Nucleus accumbens (tissue), 56 donors: ENCODE measurements at regions not wholly inside any gene's neighbourhood (a gene's known extent, or its start where the extent isn't known, plus 50 kb on each side); places are given as distances from the start of the nearest gene placed in this dataset.
A peak's percentile ranks its signal among the peaks of the same experiment; 100 is the strongest.
"Not testable (repeated sequence)": the region's sequence is repeated elsewhere in the genome, so short reads cannot be mapped to it uniquely, and the experiment has no call there.

Source experiments
- DNase-seq, 56 donors: peaks; one replicate each; lab custom pipeline; 2025; lab: John Stamatoyannopoulos, UW

DNA sequence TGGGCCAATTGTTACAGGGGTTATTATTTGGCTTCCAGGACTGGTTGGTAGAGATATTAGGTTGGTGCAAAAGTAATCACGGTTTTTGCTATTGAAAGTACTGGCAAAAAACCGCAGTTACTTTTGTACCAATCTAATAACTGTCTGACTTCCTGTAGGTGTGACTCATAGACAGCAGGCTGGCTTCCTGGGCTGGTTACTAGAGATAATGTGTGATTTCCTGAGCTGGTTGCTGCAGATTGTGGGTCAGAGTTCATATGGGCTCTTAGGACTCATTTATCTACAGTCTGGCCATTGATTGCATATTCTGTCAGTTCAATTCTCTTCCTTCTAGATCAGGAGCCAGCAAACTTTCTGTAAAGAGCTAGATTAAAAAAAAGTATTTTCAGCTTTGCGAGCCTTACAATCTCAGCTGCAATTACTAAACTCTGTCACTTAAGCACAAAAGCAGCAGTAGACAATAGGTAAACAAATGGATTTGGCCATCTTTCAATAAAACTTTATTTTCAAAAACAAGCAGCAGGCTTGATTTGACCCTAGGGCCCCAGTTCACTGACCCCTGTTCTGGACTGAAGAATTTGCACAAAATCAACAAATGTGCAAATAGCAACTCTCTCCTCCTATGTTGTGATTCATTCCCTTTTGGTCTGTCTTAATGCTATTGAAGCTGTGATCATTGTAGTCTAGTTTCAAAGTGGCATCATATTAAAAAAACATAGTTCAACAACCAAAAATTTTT, 50.8 kb upstream of the BOD1L1 start:
- DNase-seq = no peak

DNA sequence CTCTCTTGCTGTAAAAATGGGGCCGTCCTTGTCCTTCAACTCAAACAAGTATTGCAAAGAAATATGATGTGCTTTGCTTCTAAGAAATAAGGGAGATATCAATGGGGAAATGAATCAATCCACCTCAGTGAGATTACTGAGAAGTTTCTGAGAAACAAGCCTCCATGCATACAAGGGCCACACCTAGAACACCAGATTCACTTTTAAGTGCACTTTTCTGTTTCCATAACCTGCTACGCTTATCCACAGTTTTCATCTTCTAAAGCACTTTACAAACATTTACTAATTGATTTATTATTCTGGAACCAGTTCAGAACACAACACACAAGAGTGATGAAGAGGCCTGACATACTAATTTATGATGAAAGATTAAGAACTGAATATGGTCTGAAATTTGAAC, 54.0 kb upstream of the BOD1L1 start:
- no peak for DNase-seq

DNA sequence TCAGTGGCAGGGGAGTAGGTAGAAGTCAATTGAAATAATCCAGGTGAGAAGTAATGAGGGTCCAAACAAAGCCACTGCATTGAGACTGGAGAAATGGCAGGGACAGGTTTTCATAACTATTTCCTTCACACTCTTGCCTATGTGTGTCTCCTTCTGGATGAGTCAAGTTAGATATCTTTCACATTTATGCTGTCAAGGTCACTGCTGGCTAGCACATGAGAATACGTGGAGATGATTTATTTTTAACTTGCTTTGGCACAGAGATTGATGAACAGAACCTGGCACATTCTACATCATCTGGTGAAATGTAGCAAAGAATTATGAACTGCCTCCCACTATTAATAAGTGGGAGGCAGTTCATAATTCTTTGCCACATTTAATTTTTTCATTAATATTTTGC, 66.7 kb upstream of the BOD1L1 start:
- peak in 1 of 56 donors; percentile 2 for DNase-seq

DNA sequence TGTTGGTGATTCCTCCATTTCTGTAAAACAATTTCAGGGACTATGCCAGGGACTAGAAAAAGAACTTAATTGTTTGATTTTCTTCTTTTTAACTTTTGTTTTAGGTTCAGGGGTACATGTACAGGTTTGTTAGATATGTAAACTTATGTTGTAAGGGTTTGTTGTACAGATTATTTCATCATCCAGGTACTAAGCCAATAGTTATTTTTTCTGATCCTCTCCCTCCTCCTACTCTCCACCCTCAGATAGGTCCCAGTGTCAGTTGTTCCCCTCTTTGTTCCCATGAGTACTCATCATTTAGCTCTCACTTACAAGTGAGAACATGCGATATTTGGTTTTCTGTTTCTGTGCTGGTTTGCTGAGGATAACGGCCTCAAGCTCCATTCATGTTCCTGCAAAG, 70.8 kb upstream of the BOD1L1 start:
- no peak for DNase-seq

DNA sequence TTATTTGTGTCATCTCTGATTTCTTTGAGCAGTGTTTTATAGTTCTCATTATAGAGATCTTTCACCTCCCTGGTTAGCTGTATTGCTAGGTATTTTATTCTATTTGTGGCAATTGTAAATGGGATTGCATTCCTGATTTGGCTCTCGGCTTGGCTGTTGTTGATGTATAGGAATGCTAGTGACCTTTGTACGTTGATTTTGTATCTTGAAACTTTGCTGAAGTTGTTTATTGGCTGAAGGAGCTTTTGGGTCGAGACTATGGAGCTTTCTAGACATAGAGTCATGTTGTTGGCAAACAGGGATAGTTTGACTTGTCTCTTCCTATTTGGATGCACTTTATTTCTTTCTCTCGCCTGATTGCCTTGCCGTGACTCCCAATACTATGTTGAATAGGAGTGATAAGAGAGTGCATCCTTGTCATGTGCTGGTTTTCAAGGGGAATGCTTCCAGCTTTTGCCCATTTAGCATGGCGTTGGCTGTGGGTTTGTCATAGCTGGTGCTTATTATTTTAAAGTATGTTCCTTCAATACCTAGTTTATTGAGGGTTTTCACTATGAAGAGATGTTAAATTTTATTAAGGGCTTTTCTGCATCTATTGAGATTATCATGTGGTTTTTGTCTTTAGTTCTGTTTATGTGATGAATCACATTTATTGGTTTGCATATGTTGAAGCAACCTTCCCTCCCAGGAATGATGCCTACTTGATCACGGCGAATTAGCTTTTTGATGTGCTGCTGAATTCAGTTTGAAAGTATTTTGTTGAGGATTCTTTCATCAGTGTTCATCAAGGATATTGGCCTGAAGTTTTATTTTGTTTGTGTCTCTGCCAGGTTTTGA, 72.7 kb upstream of the BOD1L1 start:
- no peak for DNase-seq

DNA sequence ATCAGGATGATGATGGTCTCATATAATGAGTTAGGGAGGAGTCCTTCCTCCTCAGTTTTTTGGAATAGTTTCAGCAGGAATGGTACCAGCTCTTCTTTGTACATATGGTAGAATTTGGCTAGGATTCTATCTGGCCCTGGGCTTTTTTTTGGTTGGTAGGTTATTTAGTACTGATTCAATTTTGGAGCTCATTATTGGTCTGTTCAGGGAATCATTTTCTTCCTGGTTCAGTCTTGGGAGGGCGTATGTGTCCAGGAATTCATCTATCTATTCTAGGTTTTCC, 73.3 kb upstream of the BOD1L1 start:
- DNase-seq = not testable (repeated sequence)

DNA sequence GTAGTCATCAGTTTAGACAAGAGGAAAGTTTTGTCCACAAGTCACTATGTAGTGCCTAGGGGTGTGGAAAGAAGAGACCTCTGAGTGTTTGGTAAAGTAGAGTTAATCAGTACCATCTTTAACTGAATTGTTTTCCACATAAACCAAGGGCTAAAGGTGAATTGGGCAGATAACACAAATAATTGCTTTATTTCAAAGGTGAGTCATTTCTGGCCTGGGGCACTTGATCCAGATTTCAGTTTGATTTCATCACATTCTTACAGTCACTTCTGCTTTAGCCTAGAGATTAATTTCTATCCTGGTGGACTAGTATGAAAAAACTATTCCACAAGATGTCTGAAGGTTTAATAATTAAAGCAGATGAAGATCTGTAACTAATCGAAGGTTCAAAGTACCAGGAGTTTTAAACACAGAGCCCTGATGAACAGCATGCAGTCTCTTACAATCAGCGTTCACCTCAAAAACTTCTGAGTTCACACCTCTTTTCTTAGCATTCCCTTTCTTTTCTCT, 74.5 kb upstream of the BOD1L1 start:
- DNase-seq = no peak

DNA sequence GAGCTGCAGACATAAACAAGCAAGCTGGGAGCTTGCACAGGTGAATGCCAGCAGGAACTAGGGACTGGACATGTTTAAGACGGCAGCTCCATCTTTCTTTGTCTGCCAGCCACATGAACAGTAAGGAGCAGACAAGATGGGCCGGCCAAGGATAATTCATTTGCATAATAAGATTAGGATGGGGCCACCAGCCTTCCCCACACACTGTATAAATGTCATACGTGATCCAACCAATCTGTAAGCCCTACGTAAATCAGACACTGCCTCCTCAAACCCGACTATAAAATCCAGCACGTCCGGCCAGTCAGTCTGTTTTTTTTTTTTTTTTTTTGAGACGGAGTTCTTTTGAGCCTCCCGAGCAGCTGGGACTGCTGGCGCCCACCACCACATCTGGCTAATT, 75.6 kb upstream of the BOD1L1 start:
- no peak for DNase-seq

DNA sequence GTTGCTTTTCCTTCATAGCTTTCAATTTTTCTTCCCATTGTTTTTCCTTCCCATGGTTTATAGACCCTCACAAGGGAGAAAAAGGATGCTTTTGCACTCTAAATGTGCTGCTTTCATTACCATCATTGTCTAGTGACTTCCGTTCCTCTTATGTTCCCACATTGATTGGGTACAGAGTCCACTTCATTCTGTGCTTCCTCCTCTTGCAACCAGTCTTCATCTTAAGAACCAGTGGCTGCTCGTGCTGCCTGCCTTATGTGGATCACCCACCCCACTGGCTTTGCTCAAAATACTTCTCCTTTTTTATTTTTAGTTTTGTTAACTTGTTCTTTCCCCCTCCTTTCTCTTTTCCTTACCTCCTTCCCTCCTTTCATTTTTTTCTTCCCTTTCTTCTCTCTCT, 76.5 kb upstream of the BOD1L1 start:
- no peak for DNase-seq

DNA sequence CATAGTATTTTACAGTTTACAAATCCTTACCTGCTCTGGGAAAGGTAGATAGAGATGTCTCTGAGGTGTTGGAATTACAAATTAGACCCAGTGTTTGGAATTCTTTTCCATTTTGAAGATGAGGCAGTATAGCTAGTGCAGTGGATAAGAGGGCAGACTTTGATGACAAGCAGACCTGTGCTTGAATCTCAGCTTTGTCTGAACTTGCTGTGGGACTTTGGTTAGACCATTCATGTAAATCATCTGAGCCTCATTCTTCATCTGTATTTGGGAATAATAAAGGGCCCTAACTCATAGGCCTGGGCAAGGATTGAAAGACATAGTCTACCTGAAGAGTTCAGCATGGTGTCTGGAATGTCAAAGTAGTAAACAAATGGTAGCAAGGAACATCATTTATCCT, 77.2 kb upstream of the BOD1L1 start:
- no peak for DNase-seq

DNA sequence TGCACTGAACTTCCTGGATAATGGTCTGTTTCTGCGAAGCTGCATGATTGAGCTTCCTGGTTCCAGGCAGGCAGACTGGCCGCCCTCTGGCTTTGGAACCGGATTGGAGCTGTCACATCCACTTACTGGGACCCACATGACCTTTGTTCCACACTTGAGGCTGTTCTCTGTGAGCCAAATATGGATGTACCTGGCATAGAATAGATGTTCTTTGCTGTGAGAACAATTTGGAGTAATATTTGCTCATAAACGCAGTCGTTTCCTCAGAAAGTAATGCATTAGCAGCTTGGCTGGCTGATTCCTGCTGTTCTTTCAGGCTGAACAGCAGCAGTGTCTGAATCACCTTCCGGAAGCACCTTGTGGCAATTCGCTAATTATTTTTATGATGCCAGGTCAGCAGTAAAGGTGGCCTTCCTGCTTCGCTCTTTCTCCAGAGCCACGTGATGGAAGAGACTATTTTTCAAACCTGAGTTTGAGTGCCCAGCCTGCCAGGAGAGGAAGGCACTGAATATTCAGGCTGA, 78.1 kb upstream of the BOD1L1 start:
- peak in 1 of 56 donors; percentile 1 for DNase-seq

DNA sequence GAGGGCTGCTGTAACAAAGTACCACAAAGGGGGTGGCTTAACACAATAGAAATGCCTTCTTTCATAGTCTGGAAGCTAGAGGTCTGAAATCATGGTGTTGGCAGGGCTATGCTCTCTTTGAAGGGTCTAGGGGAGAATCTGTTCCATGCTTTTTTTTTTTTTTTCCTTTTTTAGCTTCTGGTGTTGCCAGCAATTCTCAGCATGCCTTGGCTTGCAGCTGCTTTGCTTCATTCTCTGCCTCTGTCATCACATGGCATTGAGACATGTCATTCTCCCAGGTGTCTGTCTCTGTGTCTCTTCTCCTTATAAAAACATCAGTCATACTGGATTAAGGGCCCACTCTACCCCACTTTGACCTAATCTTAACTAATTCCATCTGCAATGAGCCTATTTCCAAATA, 78.6 kb upstream of the BOD1L1 start:
- no peak for DNase-seq

DNA sequence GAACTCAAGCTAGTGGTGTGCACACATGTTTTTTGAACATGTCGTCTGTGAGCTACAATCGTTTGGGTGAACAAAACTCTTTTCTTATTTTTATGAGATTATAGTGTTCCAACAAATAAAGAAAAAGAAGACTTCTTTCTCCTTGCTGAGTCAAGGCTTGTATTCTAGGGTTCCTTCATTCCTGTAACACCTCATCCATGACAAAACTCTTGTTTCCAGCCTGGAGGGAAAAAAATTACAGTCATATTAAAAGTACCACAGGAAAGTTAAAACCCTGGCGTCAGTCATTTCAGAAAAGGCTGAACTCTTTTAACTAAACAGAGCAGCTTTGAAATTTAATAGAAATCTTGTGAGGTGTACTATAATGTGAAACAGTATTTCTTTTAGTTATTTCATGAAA, 79.2 kb upstream of the BOD1L1 start:
- no peak for DNase-seq

DNA sequence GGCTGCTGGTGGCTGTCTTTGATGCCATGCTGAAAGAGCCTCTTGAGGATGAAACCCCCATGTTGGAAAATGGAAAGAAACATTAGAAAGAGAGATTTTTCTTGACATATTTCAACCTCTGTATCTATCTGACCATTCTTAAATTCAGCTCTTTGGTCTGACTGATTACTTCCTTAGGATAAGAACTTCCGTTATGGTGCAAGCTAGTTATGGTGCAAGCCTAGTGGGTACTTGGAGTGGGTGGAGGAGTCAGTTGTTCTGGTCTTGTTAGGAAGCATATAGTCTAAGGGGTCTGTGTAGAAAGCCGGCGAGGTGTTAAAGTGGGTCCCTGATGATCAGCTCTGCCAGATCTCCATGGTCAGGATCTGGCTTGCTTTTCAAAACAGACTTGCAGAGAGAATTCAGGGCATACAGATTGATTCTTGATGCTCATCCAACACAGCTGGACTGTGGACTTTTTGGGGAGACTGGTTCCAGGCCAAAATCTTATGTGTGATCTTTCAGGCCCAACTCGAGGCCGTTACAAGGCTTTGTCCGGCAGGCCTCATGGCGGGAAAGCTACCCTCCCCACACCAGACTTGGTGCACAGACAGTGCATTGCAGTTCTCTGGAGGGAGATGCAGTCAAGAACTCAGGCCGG, 82.8 kb upstream of the BOD1L1 start:
- DNase-seq = no peak

DNA sequence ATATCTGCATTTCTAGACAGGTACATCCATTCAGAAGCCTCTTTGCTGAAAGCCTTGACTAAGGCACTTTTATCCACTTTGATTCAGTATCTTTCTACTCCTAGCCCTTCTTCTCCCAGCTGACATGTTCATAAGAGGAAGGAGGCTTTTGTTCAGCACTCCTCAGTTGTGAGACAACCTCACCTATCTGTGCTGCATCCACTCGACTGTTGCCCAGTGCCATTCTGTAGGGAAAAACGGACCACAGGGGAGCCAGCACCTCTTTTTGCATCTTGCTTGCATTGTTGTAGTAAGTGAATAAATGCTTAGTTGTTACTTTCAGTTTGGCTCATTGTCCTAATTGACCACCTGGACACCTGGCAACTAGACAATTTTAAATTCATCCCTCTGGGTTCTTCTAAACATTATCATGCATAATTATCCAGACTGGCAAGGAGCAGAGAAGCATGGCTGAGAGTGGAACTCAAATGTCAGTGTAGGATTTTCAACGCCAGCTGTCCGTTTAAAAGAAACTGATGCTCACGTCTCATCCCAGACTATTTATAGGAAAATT, 83.8 kb upstream of the BOD1L1 start:
- no peak for DNase-seq

DNA sequence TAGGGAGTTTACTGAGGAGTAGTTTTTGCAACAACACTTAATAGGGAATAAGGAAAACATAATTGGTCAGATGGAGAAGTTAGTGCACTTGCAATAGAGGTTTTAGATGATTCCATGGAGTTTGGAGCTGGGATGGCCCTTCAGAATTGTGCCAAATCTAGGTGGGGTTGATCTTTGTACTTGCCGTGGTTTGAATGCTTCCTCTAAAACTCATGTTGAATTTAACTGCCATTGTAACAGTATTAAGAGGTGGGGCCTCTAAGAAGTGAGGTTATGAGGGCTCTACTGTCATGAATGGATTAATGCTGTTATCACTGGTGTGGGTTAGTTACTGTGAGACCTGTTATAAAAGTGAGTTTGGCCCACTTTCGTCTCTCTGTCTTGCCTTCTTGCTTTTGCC, 94.4 kb upstream of the BOD1L1 start:
- DNase-seq = no peak

DNA sequence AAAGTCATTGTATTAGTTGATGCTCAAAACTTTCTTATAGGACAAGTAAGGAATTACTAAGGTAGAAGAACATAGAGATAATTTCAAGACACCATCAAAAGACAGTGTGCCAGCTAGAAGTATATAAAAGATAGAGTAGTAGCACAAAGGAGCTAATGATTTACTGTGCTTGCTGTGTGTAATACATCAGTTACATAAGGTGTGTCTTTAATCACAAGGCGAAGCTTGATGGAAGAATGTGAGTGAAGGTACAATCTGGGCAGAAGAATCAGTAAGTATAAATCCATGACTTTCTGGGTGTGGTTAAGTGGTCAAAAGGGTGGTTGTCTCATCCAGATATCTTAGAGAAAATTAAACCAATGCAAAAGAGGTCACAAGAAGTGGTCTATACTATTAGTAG, 95.1 kb upstream of the BOD1L1 start:
- no peak for DNase-seq

DNA sequence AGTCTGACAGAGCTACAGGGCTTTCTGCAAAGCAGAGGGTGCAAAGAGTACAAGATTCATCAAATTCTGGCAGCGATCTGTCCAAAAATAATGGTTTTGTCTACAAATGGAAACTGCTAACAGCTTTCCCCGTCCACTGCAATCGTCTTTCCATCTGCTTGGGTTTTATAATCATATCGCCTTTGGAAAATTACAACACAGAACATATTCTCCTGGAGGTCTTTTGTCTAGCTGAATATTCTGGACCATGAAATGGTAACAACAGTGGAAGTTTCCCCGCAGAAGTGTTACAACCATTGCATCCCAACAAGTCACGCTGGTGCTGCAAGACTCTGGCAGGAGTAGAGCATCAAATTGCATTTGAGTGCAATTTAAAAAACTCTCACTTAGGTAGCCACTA, 101.2 kb upstream of the BOD1L1 start:
- DNase-seq = no peak

DNA sequence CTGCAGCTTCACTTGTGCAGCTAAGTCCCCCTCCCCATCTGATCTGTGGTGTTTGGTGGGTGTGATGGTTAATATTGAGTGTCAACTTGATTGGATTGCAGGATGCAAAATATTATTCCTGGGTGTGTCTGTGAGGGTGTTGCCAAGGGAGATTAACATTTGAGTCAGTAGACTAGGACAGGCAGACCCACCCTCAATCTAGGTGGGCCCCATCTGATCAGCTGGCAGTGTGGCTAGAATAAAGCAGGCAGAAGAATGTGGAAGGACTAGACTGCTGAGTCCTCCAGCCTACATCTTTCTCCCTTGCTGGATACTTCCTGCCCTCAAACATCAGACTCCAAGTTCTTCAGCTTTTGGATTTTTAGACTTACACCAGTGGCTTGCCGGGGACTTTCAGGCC, 103.5 kb upstream of the BOD1L1 start:
- DNase-seq = no peak

DNA sequence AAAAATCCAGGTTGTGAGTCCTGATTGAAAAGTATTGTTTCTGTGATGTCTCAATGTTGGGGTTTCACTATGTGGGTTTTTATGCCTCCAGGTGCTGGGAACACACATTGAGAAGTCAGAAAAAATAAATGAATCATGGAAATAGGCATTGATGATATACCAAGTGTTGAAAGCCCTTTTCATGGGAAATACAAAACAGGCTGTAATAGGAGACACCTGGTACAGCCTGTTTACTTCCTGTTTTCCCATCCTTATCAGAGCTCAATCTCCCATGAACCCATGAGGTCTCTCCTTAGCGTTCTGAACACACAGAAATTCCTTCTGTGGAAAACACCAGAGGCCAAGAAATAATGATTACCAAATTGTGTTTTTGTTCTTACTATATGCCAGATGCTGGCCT, 106.3 kb upstream of the BOD1L1 start:
- no peak for DNase-seq

DNA sequence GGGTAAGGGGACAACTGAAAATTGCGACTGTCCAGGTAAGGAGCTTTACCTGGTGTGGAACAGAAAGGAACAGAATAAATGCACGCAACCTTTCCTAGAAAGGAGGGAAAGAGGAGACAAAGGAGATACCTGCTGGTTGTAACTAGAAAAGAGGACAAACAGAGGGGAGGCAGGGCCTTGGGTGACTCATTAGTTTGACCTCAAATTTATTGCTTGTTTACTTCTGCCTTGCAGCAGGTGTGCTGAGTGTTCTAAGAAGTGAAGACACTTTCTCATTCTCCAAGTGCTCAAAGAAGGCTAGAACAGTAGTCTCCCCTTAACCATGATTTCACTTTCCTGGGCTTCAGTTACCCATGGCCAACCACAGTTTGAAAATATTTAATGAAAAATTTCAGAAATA, 123.1 kb upstream of the BOD1L1 start:
- no peak for DNase-seq
